Omental fat pad (tissue), 3 donors: ENCODE measurements at regions not wholly inside any gene's neighbourhood (a gene's known extent, or its start where the extent isn't known, plus 50 kb on each side); places are given as distances from the start of the nearest gene placed in this dataset.

Experiments
- ATAC-seq: fragments of 150-250 bp; one replicate; pipeline ENCODE4 v1.9.1; 2016; ENCODE audit warnings: mild to moderate bottlenecking, moderate library complexity; ENCODE audit not compliant: low FRiP score
- DNase-seq: peaks from one replicate; pipeline ENCODE4 v3.0.0-alpha.2; 2019; ENCODE audit warnings: low spot score
- TF ChIP-seq, protein P1 (sequence below), 3 donors: fragments of 450-650 bp; IDR thresholded peaks; one replicate each; pipeline ENCODE4 v1.5.1; 2016 to 2017; ENCODE audit warnings: antibody characterized with exemption in 3 of 3, mild to moderate bottlenecking in 3 of 3, moderate library complexity in 2 of 3

DNA sequence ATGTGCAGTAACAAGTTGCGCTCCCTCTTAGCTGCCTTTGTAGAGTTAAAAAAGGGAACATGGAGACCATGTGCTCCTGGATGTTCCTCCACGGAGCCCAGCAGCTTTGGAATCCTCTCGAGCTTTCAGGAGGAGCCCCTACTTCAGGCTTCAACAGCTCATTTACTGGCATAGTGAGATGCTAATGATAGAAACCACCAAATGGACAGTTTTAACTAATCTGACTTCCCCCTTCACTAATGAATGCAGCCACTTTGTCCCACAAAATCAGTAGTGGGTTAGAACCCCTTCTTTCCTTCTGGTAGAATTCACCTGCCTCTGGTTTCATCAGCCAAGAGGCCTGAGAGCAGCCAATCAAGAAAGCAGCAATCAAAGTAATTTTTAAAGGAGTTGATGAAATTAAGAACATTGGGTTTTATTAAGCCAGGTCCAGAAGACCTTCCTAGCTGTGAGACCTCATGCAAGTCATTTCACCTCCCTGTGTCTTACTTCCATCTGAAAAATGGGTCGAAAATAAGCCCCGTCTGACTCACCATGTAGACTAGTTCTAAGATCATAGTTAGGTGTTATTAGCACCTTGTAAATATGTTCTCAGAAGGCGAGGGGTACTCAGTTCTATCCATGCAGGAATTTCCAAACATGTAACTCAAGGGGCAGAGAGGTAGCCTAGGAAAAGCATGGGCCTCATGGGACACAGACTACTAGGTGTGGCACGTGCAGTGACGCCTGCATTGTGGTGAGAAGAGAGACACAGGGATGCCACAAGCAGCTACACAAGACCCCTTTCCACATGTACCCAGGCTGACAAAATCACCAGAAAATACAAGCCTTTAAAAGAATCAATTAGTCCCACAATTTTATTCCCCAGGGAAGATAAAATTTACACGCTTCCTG, 179.7 kb upstream of the LPP start:
- ATAC-seq, result no peak
- DNase-seq, result no peak
- TF ChIP-seq, protein P1, sequence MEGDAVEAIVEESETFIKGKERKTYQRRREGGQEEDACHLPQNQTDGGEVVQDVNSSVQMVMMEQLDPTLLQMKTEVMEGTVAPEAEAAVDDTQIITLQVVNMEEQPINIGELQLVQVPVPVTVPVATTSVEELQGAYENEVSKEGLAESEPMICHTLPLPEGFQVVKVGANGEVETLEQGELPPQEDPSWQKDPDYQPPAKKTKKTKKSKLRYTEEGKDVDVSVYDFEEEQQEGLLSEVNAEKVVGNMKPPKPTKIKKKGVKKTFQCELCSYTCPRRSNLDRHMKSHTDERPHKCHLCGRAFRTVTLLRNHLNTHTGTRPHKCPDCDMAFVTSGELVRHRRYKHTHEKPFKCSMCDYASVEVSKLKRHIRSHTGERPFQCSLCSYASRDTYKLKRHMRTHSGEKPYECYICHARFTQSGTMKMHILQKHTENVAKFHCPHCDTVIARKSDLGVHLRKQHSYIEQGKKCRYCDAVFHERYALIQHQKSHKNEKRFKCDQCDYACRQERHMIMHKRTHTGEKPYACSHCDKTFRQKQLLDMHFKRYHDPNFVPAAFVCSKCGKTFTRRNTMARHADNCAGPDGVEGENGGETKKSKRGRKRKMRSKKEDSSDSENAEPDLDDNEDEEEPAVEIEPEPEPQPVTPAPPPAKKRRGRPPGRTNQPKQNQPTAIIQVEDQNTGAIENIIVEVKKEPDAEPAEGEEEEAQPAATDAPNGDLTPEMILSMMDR (IDR thresholded peaks at IDR 0.05), result no peak

DNA sequence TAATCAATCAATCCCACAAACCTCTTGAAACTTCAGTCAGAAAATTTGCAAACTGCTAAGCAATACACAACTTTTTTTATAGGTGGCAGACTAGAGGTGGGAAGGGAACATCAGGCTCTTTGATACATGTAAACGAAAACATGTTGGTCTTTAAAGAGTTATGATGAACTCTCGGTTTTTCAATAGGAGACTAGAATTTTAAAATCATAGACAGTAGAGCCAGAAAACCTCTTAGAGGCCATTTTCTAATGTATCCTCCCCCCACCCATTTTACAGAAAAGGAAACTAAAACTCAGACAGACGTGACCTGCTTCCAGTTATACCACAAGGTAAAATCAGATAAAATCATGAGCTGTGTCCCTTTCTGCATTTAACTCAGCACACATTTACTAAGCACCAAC, 179.1 kb upstream of the LPP start:
- DNase-seq, result no peak
- TF ChIP-seq, protein P1 (IDR thresholded peaks at IDR 0.05), result no peak
- ATAC-seq, result no peak

DNA sequence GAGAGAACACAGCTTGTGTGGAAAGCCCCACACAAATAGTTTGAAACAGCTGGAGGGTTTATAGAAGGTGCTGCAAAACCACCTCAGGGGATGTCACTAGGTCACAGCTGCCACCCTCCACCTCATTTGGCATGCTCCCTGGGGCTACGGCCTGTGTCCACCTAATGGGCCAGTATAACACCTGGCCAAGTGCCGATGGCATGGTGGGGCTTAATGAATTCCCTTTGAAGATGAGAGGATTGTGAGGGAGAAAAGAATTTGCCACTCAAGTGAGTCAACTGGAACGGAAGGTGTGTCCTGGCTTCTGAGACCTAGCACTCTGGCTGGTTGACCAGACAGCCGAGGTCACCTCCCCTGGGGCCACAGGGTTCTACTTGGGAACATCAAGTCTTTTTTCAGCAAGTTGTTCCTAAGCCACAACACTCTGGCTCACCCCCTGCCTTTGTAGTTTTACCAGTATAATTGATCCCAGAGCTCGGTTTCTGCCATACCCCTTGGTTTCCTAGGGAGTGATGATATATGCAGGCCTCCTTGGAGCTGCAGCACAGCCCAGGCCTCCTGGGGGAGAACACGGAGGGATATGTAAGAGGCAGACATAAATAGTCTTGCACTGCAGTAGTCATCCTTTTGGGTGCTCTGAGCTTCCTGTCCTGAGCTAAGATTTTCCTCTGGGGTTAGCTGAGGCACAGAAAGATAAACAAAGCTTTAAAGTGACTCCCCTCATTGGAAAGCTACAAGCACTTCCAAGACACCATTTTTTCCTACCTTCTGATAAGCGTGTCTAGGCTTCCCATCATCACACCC, 178.2 kb upstream of the LPP start:
- TF ChIP-seq, protein P1 (IDR thresholded peaks at IDR 0.05), result no peak
- ATAC-seq (no peak), DNase-seq (no peak)

DNA sequence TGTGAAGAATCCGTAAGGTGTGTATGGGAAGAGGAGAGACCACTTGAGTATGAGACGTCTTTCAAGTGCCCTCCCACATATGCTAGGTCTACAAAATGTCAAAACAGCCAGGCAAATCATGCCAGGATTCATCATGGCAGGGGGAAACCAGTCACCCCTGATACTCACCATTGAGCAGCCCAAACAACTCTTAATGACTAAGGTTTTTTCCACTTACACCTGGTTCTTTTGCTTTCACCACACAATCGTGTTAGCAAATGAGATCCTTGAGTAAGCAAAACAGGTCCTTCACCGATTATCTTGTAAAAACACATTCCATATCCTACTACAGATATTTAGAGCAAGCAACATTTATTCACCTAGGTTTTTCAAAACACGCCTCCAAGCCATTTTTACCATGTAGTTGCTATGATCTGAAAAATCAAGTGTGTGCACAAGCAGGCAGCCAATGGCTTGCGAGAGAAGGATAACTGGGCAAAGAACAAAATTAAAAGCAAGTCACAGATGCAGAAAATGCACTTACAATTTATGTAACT, 177.5 kb upstream of the LPP start:
- ATAC-seq (no peak), DNase-seq (no peak)
- TF ChIP-seq, protein P1 (IDR thresholded peaks at IDR 0.05), result no peak

DNA sequence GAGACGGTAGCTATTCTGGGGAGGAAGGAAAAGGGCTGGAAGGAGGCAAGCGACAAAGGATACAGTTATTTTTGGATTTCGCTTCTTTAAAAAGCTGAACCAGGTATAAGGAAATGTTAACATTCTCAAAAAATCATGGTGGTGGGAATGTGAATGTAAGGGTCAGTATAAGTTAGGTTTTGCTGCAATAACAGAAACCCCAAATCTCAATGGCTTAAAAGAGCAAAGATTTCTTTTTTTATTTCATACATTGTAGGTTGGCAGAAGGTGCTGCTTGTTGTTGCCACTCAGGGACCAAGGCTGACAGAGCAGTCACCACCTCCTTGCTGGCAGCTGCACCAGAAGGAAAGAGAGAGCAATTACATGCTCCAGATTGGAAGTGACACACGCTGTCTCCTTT, 176.3 kb upstream of the LPP start:
- DNase-seq (no peak), ATAC-seq (no peak)
- TF ChIP-seq, protein P1 (IDR thresholded peaks at IDR 0.05), result no peak

DNA sequence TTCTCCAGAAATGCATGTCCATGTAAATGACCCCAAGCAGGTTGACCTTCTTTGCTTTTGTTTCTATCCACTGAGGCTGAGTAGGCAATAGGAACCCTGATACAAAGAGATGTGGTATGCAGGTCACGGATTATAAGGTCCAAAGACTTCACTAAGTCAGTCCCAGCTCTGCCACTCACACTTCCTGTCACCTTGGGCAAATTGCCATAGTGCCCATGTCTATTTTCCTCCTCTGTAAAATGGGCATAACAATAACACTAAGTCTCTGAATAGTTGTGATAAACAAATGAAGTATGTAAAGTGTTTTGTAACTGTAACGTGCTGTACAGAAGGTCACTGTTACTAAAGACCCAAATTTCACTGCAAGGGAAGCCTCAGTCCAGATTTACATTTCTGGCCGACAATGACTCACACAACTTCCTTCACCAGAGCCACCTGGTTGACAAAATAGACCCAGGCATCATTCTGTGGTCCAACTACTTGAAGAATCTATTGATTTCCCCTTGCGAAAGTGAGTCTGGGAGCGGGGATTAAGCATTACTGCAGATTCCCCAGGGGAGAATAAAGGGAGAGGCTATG, 175.4 kb upstream of the LPP start:
- ATAC-seq, result no peak
- no peak for DNase-seq
- TF ChIP-seq, protein P1 (IDR thresholded peaks at IDR 0.05), result no peak
